ENCODE measurements at regions not wholly inside any gene's neighbourhood (a gene's known extent, or its start where the extent isn't known, plus 50 kb on each side); places are given as distances from the start of the nearest gene placed in this dataset.

DNA sequence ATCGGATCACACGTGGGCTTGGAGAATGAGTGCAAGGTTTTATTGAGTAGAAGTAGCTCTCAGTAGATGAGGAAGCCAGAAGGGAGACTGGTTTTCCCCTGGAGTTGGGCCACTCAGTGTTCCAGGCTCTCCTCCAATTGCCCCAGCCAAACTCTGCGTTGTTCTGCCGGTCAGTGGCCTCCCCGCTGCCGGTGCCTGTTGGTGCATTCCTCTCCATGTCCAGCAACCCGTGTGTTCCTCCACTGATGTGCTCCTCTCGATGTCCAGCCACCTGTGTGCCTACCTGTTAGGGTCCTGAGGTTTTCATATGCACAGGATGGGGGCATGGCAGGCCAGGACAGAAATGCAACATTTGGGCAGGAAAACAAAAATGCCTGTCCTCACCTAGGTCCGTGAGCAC, 888.0 kb upstream of the PTPRD start:
- H3K27me3 Mint-ChIP-seq (ENCODE audit: low read depth in 2 of 2): no peaks in the 10 kb centered on the region
- WGBS (ENCODE audit: insufficient coverage): 88% methylated on average over 9 of the region's 9 CpGs

DNA sequence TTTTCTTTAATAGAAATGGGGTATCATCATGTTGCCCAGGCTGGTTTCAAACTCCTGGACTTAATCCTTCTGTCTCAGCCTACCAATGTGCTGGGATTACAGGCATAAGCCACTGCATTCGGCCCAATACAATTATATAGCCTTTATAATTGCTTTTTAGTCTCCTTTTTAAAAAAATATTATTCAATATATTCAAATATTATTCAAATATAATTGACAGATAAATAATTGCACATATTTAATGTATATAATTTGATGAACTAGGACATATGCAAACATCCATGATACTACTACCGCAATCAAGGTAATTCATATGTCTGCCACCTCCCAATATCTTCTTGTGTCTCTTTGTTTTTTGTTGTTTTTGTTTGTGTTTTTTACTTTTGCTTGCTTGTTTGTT, 894.2 kb upstream of the PTPRD start:
- no peaks in the 10 kb centered on the region for H3K27me3 ChIP-seq (ENCODE audit: control insufficient read depth, insufficient read depth, low read length)
- H3K4me3 ChIP-seq (ENCODE audit: low read length): no peak overlapping the region
- ATAC-seq (no peak), DNase-seq (no peak)
- peaks cover 4% of the 10 kb centered on the region for H3K36me3 Mint-ChIP-seq
- no CpG with 5 or more reads among the region's 2 CpGs for WGBS (ENCODE audit: insufficient coverage)
- no peaks in the 10 kb centered on the region for H3K4me1 Mint-ChIP-seq
- H3K4me3 Mint-ChIP-seq: no peak overlapping the region
- H3K4me1 ChIP-seq (ENCODE audit: control insufficient read depth, insufficient read depth, low read length): no peaks in the 10 kb centered on the region
- TF ChIP-seq, protein P1, sequence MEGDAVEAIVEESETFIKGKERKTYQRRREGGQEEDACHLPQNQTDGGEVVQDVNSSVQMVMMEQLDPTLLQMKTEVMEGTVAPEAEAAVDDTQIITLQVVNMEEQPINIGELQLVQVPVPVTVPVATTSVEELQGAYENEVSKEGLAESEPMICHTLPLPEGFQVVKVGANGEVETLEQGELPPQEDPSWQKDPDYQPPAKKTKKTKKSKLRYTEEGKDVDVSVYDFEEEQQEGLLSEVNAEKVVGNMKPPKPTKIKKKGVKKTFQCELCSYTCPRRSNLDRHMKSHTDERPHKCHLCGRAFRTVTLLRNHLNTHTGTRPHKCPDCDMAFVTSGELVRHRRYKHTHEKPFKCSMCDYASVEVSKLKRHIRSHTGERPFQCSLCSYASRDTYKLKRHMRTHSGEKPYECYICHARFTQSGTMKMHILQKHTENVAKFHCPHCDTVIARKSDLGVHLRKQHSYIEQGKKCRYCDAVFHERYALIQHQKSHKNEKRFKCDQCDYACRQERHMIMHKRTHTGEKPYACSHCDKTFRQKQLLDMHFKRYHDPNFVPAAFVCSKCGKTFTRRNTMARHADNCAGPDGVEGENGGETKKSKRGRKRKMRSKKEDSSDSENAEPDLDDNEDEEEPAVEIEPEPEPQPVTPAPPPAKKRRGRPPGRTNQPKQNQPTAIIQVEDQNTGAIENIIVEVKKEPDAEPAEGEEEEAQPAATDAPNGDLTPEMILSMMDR (IDR thresholded peaks at IDR 0.05): no peak
- H3K27me3 Mint-ChIP-seq (ENCODE audit: low read depth in 2 of 2): no peaks in the 10 kb centered on the region
- H3K9me3 ChIP-seq (ENCODE audit: control insufficient read depth, insufficient read depth, low read length): peaks cover 13% of the 10 kb centered on the region
- no peak overlapping the region for H3K27ac ChIP-seq (ENCODE audit: low read length)
- H3K9me3 Mint-ChIP-seq: peaks cover 17 to 19% of the 10 kb centered on the region in 2 donors
- intact Hi-C loops (cut with micrococcal nuclease): no loop called here
- H3K36me3 ChIP-seq (ENCODE audit: control insufficient read depth, insufficient read depth, low read length): no peaks in the 10 kb centered on the region
- H3K27ac Mint-ChIP-seq: no peak overlapping the region

More for the DNA sequence above, 888.0 kb upstream of the PTPRD start:
- Mint-ChIP-seq H3K36me3 (peaks cover 25% of the 10 kb centered on the region), H3K4me1 (no peaks in the 10 kb centered on the region), H3K4me3 (no peak overlapping the region), H3K27ac (no peak overlapping the region), H3K9me3 (peaks cover 22 to 25% of the 10 kb centered on the region in 2 donors)
- intact Hi-C loops (cut with micrococcal nuclease): no loop called here
- TF ChIP-seq, protein P1 (IDR thresholded peaks at IDR 0.05): no peak
- H3K9me3 ChIP-seq (ENCODE audit: control insufficient read depth, insufficient read depth, low read length): peaks cover 20% of the 10 kb centered on the region
- no peak for ATAC-seq
- no peaks in the 10 kb centered on the region for H3K36me3 ChIP-seq (ENCODE audit: control insufficient read depth, insufficient read depth, low read length)
- DNase-seq: no peak
- no peak overlapping the region for H3K4me3 ChIP-seq (ENCODE audit: low read length)
- H3K27me3 ChIP-seq (ENCODE audit: control insufficient read depth, insufficient read depth, low read length): no peaks in the 10 kb centered on the region
- H3K27ac ChIP-seq (ENCODE audit: low read length): no peak overlapping the region
- H3K4me1 ChIP-seq (ENCODE audit: control insufficient read depth, insufficient read depth, low read length): no peaks in the 10 kb centered on the region

DNA sequence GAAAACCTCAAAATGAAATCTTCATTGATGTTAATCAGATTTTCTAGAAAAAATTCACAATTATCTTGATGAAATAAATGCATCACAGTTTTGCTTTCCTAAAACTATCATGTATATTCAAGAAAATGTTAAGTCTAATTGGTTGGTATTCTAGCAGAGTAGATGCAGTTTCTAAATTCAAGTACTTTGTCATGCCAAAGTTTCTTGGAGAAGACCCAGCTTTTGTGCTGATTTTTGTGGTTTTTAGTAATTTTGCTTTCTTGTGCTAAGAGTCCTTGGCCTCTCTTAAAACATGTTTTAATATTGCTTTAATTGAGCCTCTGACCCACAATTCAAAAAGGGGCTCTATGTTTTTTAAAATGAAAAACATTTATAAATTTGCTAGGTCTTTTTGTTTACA, 924.8 kb upstream of the PTPRD start:
- no peak overlapping the region for H3K27ac ChIP-seq (ENCODE audit: low read length)
- no peak for DNase-seq
- peaks cover 4% of the 10 kb centered on the region for H3K9me3 ChIP-seq (ENCODE audit: control insufficient read depth, insufficient read depth, low read length)
- H3K36me3 Mint-ChIP-seq: no peaks in the 10 kb centered on the region
- H3K4me1 Mint-ChIP-seq: no peaks in the 10 kb centered on the region
- H3K27me3 ChIP-seq (ENCODE audit: control insufficient read depth, insufficient read depth, low read length): no peaks in the 10 kb centered on the region
- peaks cover 5 to 20% of the 10 kb centered on the region in 2 donors for H3K9me3 Mint-ChIP-seq
- intact Hi-C loops (cut with micrococcal nuclease): no loop called here
- no peaks in the 10 kb centered on the region for H3K4me1 ChIP-seq (ENCODE audit: control insufficient read depth, insufficient read depth, low read length)
- no peak for ATAC-seq
- TF ChIP-seq, protein P1 (IDR thresholded peaks at IDR 0.05): no peak
- no peaks in the 10 kb centered on the region for H3K27me3 Mint-ChIP-seq (ENCODE audit: low read depth in 2 of 2)
- no peaks in the 10 kb centered on the region for H3K36me3 ChIP-seq (ENCODE audit: control insufficient read depth, insufficient read depth, low read length)
- H3K4me3 Mint-ChIP-seq: no peak overlapping the region
- H3K27ac Mint-ChIP-seq: no peak overlapping the region
- H3K4me3 ChIP-seq (ENCODE audit: low read length): no peak overlapping the region

DNA sequence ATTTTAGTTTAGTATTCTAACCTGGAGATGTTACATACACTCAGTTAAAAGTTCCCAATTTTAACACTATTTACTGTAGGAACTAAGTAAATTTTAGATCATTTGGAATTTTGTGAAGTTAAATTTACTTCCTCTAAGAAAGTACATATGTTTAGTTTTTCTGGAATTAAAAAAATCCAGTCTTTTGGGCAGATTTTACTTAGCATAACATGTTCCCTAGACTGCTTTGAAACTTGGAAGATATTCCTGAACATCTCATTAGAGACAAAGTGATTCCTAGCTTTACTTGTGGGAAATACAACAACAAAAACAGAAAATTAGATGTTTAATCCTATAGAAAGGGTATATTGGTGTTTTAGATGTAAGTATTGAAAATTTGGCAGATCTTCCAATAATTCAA, 930.0 kb upstream of the PTPRD start:
- Histone ChIP-seq H3K4me3 (ENCODE audit: low read length) (no peak overlapping the region), H3K36me3 (ENCODE audit: control insufficient read depth, insufficient read depth, low read length) (no peaks in the 10 kb centered on the region), H3K9me3 (ENCODE audit: control insufficient read depth, insufficient read depth, low read length) (peaks cover 4% of the 10 kb centered on the region), H3K4me1 (ENCODE audit: control insufficient read depth, insufficient read depth, low read length) (no peaks in the 10 kb centered on the region), H3K27ac (ENCODE audit: low read length) (no peak overlapping the region), H3K27me3 (ENCODE audit: control insufficient read depth, insufficient read depth, low read length) (no peaks in the 10 kb centered on the region)
- no peak for DNase-seq
- peaks cover 6 to 7% of the 10 kb centered on the region in 2 donors for H3K9me3 Mint-ChIP-seq
- ATAC-seq: no peak
- H3K27me3 Mint-ChIP-seq (ENCODE audit: low read depth in 2 of 2): no peaks in the 10 kb centered on the region
- H3K4me1 Mint-ChIP-seq: no peaks in the 10 kb centered on the region
- no peak overlapping the region for H3K27ac Mint-ChIP-seq
- TF ChIP-seq, protein P1 (IDR thresholded peaks at IDR 0.05): no peak
- intact Hi-C loops (cut with micrococcal nuclease): no loop called here
- H3K4me3 Mint-ChIP-seq: no peak overlapping the region
- H3K36me3 Mint-ChIP-seq: no peaks in the 10 kb centered on the region
